Endodermal cell (in vitro differentiated cells): ENCODE measurements at regions not wholly inside any gene's neighbourhood (a gene's known extent, or its start where the extent isn't known, plus 50 kb on each side); places are given as distances from the start of the nearest gene placed in this dataset.

Source experiments
- DNase-seq: peaks from one replicate; pipeline ENCODE4 v3.0.0-alpha.2; 2017
- H3K27ac ChIP-seq: 2 replicates; pipeline ENCODE4 v1.5.1; 2013; ENCODE audit warnings: mild to moderate bottlenecking, low read depth, low read length, moderate library complexity
- H3K27me3 ChIP-seq: 2 replicates; pipeline ENCODE4 v1.6.1; 2013; ENCODE audit warnings: mild to moderate bottlenecking, low read length, moderate library complexity; ENCODE audit not compliant: insufficient read depth, control insufficient read depth, poor library complexity, severe bottlenecking
- H3K36me3 ChIP-seq: 2 replicates; pipeline ENCODE4 v1.7.0; 2013; ENCODE audit warnings: mild to moderate bottlenecking, low read length, moderate library complexity; ENCODE audit not compliant: control insufficient read depth, insufficient read depth
- H3K4me1 ChIP-seq: one replicate; pipeline ENCODE4 v1.7.0; 2013; ENCODE audit warnings: low read length; ENCODE audit not compliant: control insufficient read depth, insufficient read depth
- H3K4me3 ChIP-seq: 2 replicates; pipeline ENCODE4 v1.5.1; 2013; ENCODE audit warnings: mild to moderate bottlenecking, low read length, moderate library complexity
- H3K9ac ChIP-seq: 2 replicates; pipeline ENCODE4 v1.6.1; 2013; ENCODE audit warnings: mild to moderate bottlenecking, low read length, moderate library complexity; ENCODE audit not compliant: poor library complexity, severe bottlenecking; ENCODE audit errors: extremely low read depth
- H3K9me3 ChIP-seq: 2 replicates; pipeline ENCODE4 v1.6.1; 2013; ENCODE audit warnings: mild to moderate bottlenecking, low read length, moderate library complexity; ENCODE audit not compliant: control insufficient read depth
- H3K27ac Mint-ChIP-seq: 2 replicates; pipeline ENCODE4 v1.8.0; 2020; ENCODE audit warnings: mixed read lengths
- H3K27me3 Mint-ChIP-seq: 2 replicates; pipeline ENCODE4 v1.8.0; 2021; ENCODE audit warnings: mild to moderate bottlenecking, mixed read lengths; ENCODE audit not compliant: insufficient read depth
- H3K36me3 Mint-ChIP-seq: 2 replicates; pipeline ENCODE4 v1.8.0; 2020; ENCODE audit warnings: low read depth, mixed read lengths
- H3K4me1 Mint-ChIP-seq: 2 replicates; pipeline ENCODE4 v1.8.0; 2020; ENCODE audit warnings: mixed read lengths
- H3K4me3 Mint-ChIP-seq: 2 replicates; pipeline ENCODE4 v1.8.0; 2020; ENCODE audit warnings: mild to moderate bottlenecking, moderate library complexity, mixed read lengths
- H3K9me3 Mint-ChIP-seq: 2 replicates; pipeline ENCODE4 v1.8.0; 2020; ENCODE audit warnings: mild to moderate bottlenecking, mixed read lengths
- CTCF ChIP-seq: fragments of 200-600 bp; sonication (generic); conservative IDR thresholded peaks from 2 replicates; pipeline ENCODE4 v1.5.0; 2021; ENCODE audit warnings: antibody characterized with exemption, mild to moderate bottlenecking
- WGBS, 2 experiments: methylation state at CpG; one replicate each; pipeline versions ENCODE4 v1.1.5 to v1.1.7; 2013; ENCODE audit warnings: missing lambda C conversion rate in 2 of 2, mixed read lengths in 1 of 2; ENCODE audit not compliant: insufficient coverage in 1 of 2, insufficient read length in 1 of 2; 5-methylcytosine and 5-hydroxymethylcytosine counted together

- no peak for TF ChIP-seq CTCF
- Histone ChIP-seq H3K4me1 (no peaks in the 10 kb centered on the region), H3K9me3 (no peaks in the 10 kb centered on the region), H3K9ac (no peak overlapping the region), H3K27me3 (no peaks in the 10 kb centered on the region), H3K36me3 (no peaks in the 10 kb centered on the region), H3K4me3 (no peak overlapping the region), H3K27ac (no peak overlapping the region)
- no peak for DNase-seq
- no peaks in the 10 kb centered on the region for H3K27me3 Mint-ChIP-seq
- no peak overlapping the region for H3K4me3 Mint-ChIP-seq
- H3K4me1 Mint-ChIP-seq: peaks cover 4% of the 10 kb centered on the region
- no peak overlapping the region for H3K27ac Mint-ChIP-seq
- no peaks in the 10 kb centered on the region for H3K36me3 Mint-ChIP-seq
- no peaks in the 10 kb centered on the region for H3K9me3 Mint-ChIP-seq
- 94% methylated on average over 2 of the region's 2 CpGs; no CpG with 5 or more reads in 1 of the 2 experiments for WGBS, 2 experiments
These were observed 103.6 kb upstream of the FST start for GRCh38 chr5:53376853-53377252.

- WGBS, 2 experiments: 84% methylated on average over 2 of the region's 2 CpGs; no CpG with 5 or more reads in 1 of the 2 experiments
- Histone ChIP-seq H3K4me1 (no peaks in the 10 kb centered on the region), H3K4me3 (no peak overlapping the region), H3K36me3 (no peaks in the 10 kb centered on the region), H3K9me3 (no peaks in the 10 kb centered on the region), H3K9ac (no peak overlapping the region), H3K27ac (no peak overlapping the region), H3K27me3 (no peaks in the 10 kb centered on the region)
- Mint-ChIP-seq H3K4me1 (peaks cover 10% of the 10 kb centered on the region), H3K4me3 (no peak overlapping the region), H3K9me3 (no peaks in the 10 kb centered on the region), H3K27ac (no peak overlapping the region), H3K27me3 (no peaks in the 10 kb centered on the region), H3K36me3 (no peaks in the 10 kb centered on the region)
- no peak for TF ChIP-seq CTCF
- DNase-seq: no peak
These were observed 102.2 kb upstream of the FST start for GRCh38 chr5:53378190-53378589.

GRCh38 chr5:53378590-53379247, 101.7 kb upstream of the FST start:
- Mint-ChIP-seq H3K27me3 (no peaks in the 10 kb centered on the region), H3K9me3 (no peaks in the 10 kb centered on the region), H3K4me1 (peaks cover 10% of the 10 kb centered on the region), H3K36me3 (no peaks in the 10 kb centered on the region), H3K4me3 (no peak overlapping the region), H3K27ac (no peak overlapping the region)
- Histone ChIP-seq H3K9me3 (no peaks in the 10 kb centered on the region), H3K27ac (no peak overlapping the region), H3K27me3 (no peaks in the 10 kb centered on the region), H3K36me3 (no peaks in the 10 kb centered on the region), H3K4me1 (no peaks in the 10 kb centered on the region), H3K9ac (no peak overlapping the region), H3K4me3 (no peak overlapping the region)
- no peak for DNase-seq
- 96 to 100% methylated on average over 1 to 2 of the region's 3 CpGs for WGBS, 2 experiments
- no peak for TF ChIP-seq CTCF
